A673 (cell line): ENCODE measurements at regions not wholly inside any gene's neighbourhood (a gene's known extent, or its start where the extent isn't known, plus 50 kb on each side); places are given as distances from the start of the nearest gene placed in this dataset.

Source experiments
- CTCF ChIP-seq: fragments of 300-800, 200-600 bp; sonication (generic); conservative IDR thresholded peaks from 2 replicates; pipeline ENCODE4 v1.5.1; 2017; ENCODE audit warnings: low read depth, mild to moderate bottlenecking, antibody characterized with exemption, low read length, moderate library complexity, mixed read lengths
- EZH2 ChIP-seq: fragments of 200-600 bp; sonication (generic); IDR thresholded peaks from 2 replicates; pipeline ENCODE4 v1.6.1; 2017; ENCODE audit warnings: borderline replicate concordance, low read depth, mild to moderate bottlenecking, mixed read lengths, antibody characterized with exemption, low read length; ENCODE audit not compliant: poor library complexity, severe bottlenecking

GRCh38 chrX:13252726-13253125, 67.1 kb downstream of the ATXN3L start:
- TF ChIP-seq CTCF (no peak), EZH2 (no peak)
